ENCODE measurements at regions not wholly inside any gene's neighbourhood (a gene's known extent, or its start where the extent isn't known, plus 50 kb on each side); places are given as distances from the start of the nearest gene placed in this dataset.
"Not testable (repeated sequence)": the region's sequence is repeated elsewhere in the genome, so short reads cannot be mapped to it uniquely, and the experiment has no call there.

DNA sequence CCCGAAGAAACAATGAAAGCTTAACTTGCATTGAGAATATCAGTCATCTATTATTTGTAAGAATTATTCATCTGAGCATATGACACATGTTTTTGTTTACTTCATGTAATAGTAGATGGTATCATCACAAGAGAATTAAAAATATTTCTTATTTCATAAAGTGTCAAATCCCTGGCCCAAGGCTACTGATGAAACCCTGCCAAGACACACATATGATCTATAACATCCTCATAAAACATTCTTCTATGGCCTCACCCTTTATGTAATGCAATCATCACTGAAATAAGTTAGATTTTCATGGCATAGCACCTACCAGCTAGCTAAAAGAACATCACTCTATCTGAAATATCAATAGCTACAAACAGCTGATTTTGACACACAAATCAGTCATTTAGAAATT, 385.6 kb upstream of the PHF14 start:
- DNase-seq (ENCODE audit: low read depth in 2 of 2): no peak

DNA sequence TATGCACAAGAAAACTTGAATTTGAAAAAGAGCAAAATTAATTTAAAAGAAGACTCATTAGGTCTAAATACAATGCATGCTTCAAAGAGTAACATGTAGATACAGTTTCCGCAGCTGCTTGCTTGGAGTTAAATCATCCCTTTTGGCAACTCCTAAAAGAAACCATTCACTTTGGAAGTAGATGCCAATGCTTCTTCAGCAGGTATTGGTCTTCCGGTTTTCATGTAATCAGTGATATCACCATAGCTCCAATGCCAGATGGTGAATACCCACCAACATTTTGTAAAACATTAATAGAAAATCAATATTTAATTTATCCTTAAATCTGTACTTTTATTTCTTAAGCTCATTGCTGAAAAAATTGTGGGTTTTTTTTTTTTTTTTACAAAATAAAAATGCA, 381.1 kb upstream of the PHF14 start:
- no peak for DNase-seq (ENCODE audit: low read depth in 2 of 2)

DNA sequence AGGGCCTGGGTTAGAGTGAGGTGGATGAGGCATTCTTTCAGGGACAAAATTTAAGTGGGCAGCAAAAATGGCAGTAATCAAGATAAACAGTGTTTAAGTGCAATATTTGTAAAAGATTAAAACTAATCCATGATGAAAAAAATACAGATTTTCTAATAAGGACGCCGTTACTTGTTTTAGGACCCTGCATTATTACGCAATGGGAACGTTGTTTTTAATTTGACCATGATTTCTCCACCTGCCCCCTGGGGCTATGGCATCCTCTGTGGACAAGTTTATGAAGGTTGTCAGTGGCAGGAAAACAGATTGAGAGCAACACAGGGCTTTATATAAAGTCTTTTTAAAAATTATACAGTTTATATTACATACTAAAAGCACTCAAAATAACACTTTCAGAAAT, 380.6 kb upstream of the PHF14 start:
- no peak for DNase-seq (ENCODE audit: low read depth in 2 of 2)

DNA sequence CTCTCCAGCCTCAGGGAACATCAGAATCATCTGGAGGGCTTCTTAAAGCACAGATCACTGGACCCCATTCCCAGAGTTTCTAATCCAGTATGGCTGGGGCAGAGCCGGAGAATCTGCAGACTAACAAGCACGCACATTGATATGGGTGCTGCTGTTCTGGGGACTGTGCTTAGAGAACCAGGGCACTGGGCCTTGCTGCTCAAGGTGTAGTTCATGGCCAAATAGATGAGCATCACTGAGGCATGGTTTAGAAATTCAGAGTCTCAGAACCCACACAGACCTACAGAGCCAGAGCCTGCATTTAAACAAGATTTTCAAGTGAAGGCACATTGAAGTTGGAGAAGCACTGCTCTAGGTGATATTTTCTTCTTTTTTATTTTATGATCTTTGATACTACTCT, 376.8 kb upstream of the PHF14 start:
- DNase-seq (ENCODE audit: low read depth in 2 of 2): no peak

DNA sequence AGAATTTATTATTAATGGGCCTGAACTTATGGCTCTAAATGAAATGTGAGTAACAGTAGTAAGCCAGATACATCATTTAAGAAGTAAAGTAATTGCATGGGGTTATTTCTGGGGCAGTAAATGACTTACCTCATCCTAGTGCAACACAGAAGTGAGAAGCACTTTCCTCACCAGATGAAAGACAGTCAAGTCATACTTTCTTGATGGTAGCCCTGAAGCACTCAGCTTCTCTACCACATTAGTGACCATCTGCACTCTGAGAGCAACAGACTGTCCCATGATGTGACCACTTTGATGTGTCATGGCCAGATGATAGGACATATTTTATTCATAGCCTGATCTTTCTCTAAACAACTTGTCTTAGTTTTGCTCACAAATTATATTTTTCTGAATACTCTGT, 369.5 kb upstream of the PHF14 start:
- no peak for DNase-seq (ENCODE audit: low read depth in 2 of 2)

DNA sequence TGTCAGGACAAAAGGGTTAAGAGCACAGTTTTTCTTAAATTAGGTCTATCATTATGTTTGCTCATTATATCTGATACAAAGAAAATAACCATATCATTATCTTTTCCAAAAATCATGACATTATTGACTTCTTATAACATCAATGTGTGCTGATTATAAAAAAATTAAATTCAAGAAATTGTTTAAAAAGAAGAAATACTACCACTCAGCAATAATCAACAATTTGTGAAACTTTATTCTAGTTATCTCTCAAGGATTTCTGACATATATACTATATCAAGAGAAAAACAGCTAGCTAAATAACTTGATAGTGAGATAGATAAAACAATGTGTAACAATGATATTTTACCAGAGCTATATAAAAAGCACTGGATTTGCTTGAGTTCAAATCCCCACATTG, 360.7 kb upstream of the PHF14 start:
- no peak for DNase-seq (ENCODE audit: low read depth in 2 of 2)

DNA sequence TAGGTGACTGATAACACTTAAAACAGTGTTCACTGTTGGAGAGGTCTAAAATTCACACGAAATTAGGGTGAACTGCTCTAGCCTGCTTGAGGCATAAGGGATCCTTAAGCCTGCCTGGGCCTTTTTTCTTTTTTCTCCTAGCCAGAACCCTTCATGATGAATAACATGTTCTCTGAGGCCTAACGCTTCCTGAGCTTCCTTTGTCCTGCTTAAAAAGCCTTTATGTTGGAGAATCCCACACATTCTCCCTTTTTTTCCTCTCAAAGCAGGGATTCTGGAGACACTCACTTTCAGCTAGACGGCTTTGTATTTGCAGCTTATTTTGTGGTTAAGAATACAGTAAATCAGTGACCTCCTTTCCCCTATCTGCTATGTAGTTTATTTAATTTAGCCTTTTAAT, 354.7 kb upstream of the PHF14 start:
- no peak for DNase-seq (ENCODE audit: low read depth in 2 of 2)

DNA sequence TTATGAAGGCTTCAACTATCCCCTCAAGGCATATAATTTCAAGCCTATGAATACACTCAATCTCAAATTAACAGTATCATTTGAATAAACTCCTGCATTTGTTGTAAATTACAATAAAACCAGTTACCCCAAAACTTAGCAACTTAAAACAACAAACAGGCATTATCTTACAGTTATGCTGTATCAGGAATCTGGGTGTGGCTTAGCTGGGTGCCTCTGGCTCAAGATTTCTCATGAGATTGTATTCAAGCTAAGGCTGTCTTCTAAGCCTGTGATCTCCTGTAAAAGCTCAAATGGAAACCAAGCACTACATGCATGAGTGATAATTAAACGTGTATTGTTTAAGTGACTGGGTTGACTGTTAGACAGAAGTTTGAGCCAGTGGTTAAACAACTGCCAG, 341.0 kb upstream of the PHF14 start:
- no peak for DNase-seq (ENCODE audit: low read depth in 2 of 2)

DNA sequence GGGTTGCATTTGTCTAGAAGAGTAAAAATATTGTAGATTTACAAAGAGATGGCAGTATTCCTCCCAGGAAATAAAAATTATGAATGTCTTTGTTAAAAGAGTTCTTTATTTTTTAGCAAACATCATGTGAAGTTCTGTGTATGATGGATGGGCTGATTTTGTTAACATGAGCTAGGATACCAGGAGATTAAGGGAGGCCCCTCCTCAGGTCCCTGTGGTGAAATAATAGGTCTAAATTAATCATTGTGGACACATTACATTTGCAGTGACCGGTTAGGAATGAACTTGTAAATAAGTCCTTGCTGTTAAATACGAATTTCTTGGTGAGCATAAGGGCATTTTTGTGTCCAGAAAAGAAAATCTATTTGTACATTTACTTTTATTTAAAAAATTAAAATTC, 339.4 kb upstream of the PHF14 start:
- DNase-seq (ENCODE audit: low read depth in 2 of 2): no peak

DNA sequence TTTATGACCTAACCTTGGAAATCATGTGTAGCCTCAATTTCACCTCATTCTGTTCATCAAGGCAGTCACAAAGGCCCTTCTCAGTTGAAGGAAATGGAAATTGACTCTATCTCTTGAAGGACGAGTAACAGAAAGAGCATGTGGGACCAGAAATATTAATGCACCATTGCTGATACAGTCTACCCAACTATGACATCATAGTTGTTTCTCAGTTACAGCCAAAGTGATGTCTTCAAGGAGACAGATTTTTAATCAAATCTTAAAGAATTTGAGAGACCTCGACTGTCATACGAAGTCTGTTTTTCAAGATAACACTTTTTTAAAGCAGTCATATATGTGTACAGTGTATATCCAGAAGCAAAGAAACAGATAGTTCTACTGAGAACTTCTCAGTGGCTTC, 335.7 kb upstream of the PHF14 start:
- no peak for DNase-seq (ENCODE audit: low read depth in 2 of 2)

DNA sequence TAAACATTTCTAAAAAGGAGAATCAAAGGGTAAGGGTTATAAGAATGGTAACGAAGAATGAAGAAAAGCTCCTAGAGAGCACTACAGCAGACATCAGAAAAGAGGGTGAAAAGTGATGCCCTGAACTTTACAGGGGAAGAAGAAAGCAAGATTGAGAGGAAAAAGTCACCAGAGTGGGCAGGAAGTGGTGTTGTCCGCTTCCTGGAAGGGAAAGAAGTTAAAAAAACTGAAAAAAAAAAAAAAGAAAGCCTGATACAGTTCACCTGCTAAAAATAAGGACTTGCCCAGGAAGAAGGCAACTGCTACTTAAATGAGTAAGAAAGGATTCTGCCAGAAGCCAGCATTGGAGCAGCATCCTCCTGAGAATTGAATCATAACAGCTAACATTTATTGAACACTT, 330.1 kb upstream of the PHF14 start:
- DNase-seq (ENCODE audit: low read depth in 2 of 2): no peak

DNA sequence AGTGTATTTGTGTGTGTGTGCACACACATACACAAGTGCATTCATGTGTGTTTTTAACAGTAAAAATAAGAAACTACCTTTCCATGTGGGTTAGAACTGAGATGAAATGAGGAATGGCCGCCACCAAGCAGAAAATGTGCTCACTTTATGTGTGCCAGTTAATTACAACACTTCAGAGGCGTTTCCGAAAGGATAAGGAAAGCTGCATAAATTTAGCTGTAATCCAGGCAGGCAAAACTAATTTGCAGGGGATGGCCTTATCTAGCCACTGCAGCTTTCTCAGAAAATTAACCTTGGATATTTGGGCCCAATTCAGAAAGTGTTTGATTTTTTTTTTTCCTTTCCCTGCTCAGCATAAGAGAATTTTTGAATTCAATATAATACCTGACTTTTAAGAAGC, 328.8 kb upstream of the PHF14 start:
- DNase-seq (ENCODE audit: low read depth in 2 of 2): no peak

DNA sequence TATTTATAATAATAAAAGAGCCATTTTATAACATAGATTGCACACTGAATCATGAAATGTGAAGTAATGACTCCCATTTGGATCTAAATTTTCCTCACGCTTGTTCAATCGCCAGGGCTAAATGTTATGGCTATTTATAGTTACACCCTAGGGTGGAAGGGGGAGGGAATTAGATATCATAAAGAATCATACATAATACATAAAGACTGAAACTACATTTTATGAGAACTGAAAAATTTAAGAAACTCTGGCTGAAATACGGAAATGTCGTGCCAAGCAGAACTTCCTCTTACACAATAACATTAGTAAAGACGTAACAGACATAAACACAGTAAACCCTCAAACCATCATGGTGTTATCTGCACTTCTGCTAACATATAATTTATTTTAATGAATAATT, 327.5 kb upstream of the PHF14 start:
- no peak for DNase-seq (ENCODE audit: low read depth in 2 of 2)

DNA sequence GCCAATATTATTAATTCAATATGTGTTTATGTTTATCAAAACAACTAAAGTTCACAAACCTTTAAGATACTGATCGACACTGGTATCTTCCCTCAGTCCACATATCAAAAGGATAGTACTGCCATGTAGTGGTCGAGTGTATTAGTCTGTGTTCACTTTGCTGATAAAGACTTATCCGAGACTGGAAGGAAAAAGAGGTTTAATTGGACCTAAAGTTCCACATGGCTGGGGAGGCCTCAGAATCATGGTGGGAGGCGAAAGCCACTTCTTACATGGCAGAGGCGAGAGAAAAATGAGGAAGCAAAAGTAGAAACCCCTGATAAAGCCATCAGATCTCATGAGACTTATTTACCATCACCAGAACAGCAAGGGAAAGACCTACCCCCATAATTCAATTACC, 325.4 kb upstream of the PHF14 start:
- DNase-seq (ENCODE audit: low read depth in 2 of 2): no peak

DNA sequence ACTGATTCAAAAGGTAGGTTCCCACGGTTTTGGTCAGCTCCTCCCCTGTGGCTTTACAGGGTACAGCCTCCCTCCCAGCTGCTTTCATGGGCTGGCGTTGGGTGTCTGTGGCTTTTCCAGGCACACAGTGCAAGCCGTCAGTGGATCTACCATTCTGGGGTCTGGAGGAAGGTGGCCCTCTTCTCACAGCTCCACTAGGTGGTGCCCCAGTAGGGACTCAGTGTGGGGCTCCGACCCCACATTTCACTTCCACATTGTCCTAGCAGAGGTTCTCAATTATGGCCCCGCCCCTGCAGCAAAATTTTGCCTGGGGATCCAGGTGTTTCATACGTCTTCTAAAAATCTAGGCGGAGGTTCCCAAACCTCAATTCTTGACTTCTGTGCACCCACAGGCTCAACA, 324.6 kb upstream of the PHF14 start:
- not testable (repeated sequence) for DNase-seq (ENCODE audit: low read depth in 2 of 2)

DNA sequence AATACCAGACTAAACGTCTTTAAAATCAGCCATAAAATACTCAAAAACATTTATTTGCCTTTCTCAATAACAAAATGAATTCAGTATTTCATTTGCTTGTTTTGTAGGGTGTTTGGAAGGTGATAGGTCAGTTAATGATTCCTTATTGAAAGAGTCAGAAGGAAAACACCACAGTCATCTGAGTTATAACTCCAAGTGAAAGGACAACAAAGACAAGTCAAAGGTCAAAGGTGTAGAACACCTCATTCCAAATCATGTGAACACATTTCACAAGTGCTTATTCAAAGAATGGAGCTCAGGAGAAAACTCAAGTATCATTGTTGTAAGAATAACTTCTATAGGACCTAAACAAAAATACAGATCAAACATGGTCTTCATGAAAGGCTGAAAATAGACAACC, 318.6 kb upstream of the PHF14 start:
- no peak for DNase-seq (ENCODE audit: low read depth in 2 of 2)

DNA sequence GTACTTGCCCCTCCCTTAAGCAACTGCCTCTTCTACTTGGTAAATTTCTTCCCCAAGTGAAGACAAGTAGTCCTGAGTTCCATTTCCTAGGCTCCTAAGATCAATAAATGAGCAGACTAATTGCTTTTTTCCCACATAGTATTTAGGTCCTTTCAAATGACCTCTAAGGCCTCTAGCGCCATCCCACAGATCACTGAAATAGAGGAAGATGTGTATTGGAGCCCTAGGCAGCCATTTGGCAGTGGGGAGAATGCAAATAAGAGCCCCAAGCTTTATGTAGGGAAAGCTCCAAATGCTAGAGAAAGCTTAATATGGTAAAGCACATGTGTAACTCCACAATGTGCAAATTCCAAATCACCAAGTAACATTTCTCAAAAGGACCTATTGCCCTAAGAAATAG, 316.5 kb upstream of the PHF14 start:
- DNase-seq (ENCODE audit: low read depth in 2 of 2): no peak

DNA sequence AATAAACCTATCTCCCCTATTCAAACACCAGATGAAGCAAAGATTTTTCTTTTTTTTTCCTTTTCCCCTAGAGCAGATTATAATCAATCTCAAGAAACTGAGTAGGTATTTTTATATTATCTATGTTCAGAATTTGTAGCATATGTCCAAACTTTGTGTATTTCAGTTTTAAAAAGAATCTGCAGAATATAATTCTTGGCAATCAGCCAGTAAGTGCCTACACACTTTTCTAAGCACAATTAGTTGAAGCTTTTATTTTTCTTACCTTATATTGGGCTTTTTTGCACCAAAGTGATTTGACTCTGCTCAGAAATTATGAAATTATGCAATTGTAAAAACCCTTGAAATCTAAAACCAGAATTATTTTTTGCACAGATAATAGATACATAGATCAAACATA, 315.8 kb upstream of the PHF14 start:
- DNase-seq (ENCODE audit: low read depth in 2 of 2): no peak

DNA sequence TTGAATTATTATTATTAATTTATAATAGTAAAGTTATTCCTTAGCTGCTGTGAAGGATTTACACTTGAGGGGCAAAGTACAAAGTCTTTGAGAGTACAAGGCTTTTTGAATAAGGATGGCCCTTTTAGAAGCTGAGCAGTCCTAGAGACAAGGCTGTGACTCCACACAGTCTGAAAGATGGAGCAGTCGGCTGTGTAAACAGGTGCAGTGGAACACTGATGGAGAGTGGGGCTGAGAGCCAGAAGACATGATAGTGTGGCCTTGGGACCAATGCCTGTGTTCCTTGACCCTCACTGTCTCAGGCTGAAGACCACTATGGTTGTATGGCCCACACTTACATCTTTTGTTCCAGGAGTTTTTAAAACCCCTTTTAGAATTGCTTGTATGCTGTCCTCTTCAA, 311.2 kb upstream of the PHF14 start:
- DNase-seq (ENCODE audit: low read depth in 2 of 2): no peak

DNA sequence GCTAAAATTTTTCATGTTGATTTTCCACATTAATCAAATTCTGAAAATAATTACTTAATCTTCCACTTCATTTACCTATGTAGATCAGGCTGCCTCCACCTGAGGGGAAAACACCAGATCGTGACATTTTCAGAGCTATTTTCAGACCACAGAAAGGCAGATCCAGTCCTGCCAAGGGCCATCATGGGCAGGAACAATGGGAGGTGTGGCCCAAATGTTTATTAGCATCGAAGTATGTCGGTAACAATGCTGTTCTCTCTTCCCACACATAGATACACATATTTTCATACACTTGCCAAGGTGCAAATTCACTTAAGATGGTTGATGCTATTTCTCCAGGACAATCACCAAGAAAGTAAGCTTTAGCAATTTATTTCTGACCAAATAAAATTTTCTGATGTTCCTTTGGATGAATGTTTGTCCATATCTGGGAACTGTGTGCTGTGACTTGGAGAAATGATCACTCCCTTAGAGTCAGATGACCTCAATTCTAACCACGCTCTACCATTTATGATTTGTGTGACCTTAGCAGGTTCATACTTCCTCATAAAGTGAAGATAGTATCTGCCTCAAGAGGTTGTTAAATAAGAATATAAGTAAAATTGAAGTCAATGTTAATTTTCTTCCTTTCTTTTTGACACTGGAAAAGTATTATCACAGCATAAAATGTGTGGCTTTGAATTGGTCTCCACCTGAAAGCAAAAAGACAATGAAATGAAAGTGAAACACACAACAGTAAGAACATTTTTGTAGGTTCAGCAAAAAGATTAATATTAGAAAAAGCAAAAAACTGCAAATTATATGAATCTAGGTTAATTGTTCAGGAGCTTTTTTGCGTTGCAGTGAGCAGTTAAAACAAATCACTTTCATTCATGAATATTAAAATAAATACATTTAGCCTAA, 310.4 kb upstream of the PHF14 start:
- DNase-seq (ENCODE audit: low read depth in 2 of 2): no peak

DNA sequence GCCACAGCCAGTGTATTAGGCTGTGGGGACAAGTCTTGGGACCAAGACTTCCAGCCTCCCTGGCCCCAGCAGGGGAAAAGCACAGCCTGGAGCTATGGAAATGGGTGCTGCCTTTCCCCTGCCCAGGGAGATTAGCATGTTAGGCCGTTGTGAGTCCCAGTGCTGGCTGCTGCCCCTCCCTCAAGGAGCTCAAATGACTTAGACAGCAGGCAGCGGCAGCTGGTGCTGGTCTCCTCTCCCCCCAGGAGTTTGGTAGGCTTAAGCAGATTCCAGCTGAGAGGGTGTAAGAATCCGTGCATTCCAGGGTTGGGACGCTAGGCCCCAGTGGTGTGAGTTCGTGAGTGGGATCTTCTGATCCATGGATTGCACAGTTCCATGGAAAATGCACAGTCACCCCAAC, 301.5 kb upstream of the PHF14 start:
- DNase-seq (ENCODE audit: low read depth in 2 of 2): no peak

DNA sequence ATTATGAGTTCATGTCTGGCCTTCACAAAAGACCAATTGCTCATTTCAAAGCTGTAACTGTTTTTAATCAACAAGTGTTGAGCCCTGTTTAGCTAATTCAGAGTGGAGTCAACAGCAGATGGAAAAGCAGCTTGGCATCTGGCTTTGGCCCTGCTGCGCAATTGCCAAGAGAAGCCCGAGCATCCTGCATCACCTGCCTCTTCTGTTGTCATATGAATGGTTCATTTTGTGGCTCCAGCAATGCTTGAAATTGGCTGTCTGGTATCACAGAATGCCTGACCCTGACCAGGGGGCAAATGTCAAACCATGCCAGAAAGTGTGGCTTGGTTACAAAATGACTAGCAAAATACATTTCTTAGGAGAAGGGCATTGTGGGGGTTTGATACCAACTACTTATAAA, 296.5 kb upstream of the PHF14 start:
- DNase-seq (ENCODE audit: low read depth in 2 of 2): no peak

DNA sequence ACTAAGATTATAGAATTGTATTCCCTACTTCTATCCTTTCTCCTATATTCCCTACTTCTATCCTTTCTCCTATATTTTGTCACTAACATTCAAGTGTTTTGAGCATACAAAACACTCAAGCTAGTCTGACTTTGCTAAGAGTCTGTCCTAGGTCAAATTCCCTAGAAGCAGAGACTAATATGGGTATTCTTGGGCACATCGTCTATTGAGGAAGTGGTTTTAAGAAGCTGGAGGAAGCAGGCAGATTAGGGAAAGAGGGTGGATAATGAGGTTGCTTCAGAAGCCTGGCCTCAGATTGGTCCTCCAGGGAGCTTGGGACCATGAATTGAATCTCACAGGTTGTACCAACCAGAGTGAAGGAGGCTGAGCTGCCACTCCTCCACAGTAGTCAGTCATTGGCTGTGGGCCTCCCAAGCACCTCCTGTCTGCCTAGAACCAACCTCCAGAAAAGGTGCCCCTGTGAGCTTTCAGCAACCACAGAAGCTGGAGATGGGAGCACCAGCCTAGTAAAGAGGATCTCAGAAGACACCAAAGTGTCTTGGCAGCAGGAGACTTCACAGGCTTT, 295.9 kb upstream of the PHF14 start:
- DNase-seq (ENCODE audit: low read depth in 2 of 2): no peak

DNA sequence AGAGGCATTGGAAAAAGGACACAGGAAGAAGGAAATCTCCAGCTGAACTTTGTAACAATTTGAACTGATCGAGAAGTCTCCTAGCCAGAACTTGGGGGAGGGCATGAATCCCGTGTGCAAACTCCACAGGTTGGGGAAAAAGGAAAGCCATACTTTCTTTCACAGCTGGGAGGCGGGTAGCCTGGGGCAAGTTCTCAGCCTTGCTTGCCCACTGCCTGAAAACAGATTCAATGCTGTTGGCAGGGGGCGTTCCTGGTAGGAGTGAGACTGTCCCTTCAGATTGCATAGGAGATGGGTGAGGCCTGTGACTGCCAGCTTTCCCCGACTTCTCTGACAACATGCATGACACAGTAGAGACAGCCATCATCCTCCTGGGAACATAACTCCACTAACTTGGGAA, 289.1 kb upstream of the PHF14 start:
- DNase-seq (ENCODE audit: low read depth in 2 of 2): no peak

All from stimulated activated CD4-positive, alpha-beta T cell treated with anti-CD3 and anti-CD28 coated beads, Interleukin-12 subunit alpha, Interleukin-12 subunit beta, amount 100 ng/mL, for 24 hours (primary cell).